ENCODE measurements at regions not wholly inside any gene's neighbourhood (a gene's known extent, or its start where the extent isn't known, plus 50 kb on each side); places are given as distances from the start of the nearest gene placed in this dataset.

GRCh38 chr1:224509907-224510306 is 75.3 kb upstream of the WDR26 start:
- TF ChIP-seq, protein P1, sequence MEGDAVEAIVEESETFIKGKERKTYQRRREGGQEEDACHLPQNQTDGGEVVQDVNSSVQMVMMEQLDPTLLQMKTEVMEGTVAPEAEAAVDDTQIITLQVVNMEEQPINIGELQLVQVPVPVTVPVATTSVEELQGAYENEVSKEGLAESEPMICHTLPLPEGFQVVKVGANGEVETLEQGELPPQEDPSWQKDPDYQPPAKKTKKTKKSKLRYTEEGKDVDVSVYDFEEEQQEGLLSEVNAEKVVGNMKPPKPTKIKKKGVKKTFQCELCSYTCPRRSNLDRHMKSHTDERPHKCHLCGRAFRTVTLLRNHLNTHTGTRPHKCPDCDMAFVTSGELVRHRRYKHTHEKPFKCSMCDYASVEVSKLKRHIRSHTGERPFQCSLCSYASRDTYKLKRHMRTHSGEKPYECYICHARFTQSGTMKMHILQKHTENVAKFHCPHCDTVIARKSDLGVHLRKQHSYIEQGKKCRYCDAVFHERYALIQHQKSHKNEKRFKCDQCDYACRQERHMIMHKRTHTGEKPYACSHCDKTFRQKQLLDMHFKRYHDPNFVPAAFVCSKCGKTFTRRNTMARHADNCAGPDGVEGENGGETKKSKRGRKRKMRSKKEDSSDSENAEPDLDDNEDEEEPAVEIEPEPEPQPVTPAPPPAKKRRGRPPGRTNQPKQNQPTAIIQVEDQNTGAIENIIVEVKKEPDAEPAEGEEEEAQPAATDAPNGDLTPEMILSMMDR (IDR thresholded peaks at IDR 0.05): no peak
- no peak for TF ChIP-seq POLR2A (IDR thresholded peaks at IDR 0.05)
